NB4 (cell line): ENCODE measurements at regions not wholly inside any gene's neighbourhood (a gene's known extent, or its start where the extent isn't known, plus 50 kb on each side); places are given as distances from the start of the nearest gene placed in this dataset.

ENCODE experiments used
- DNase-seq: peaks from one replicate; pipeline ENCODE4 v3.0.0; 2010; ENCODE audit warnings: low read depth
- H3K4me3 ChIP-seq: one replicate; pipeline ENCODE4 v1.5.1; 2011; ENCODE audit warnings: mild to moderate bottlenecking, low read depth, low read length, moderate library complexity
- MYC ChIP-seq: IDR thresholded peaks from 2 replicates; pipeline ENCODE4 v1.6.1; 2011; ENCODE audit warnings: low read depth, low read length
- POLR2A ChIP-seq: IDR thresholded peaks from 2 replicates; pipeline ENCODE4 v1.6.1; 2011; ENCODE audit warnings: mild to moderate bottlenecking; ENCODE audit not compliant: insufficient read length; ENCODE audit errors: extremely low read depth
- TF ChIP-seq, protein P1 (sequence below): IDR thresholded peaks from 2 replicates; pipeline ENCODE4 v1.6.1; 2011; ENCODE audit warnings: low read depth, low read length
- TF ChIP-seq, protein P2 (sequence below): IDR thresholded peaks from one replicate; pipeline ENCODE4 v1.5.1; 2012; ENCODE audit warnings: low read depth, low read length

DNA sequence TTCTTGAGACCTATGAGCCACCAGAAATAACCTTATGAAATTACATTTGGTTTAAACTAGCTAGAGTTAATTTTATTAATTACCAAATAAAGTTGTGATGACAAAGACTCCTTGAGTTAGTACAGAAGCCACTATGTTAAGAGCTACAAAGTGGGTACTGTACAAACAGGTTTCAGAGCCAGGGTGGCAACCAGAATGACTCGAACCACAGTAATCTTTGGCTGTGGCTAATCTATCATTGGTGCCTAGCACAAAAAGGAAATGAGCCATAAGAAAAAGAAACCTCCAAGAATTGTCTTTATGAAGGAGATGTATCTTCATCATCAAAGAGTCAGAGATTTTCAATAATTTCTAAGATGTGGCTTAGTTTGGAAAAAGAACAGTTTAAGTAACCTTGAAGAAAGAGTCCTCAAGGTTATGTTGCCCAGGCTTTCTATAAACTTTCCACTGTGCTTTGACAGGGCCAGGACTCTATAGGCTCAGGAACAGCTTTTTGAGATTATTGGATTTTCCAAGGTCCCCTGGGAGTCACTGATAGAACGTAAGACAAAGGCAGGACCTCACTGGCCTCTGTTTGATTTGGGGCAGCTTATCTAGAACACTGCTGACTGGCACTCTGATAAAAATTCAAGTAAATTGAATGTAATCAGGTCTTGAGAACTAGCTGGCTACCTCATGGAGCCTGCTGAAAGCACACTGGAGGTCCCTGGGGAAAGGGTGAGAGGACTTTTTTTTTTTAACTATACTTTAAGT lies 777.7 kb downstream of the STIM2 start:
- no peak overlapping the region for H3K4me3 ChIP-seq
- TF ChIP-seq MYC = no peak
- TF ChIP-seq POLR2A = no peak
- TF ChIP-seq, protein P1, sequence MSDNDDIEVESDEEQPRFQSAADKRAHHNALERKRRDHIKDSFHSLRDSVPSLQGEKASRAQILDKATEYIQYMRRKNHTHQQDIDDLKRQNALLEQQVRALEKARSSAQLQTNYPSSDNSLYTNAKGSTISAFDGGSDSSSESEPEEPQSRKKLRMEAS = no peak
- TF ChIP-seq, protein P2, sequence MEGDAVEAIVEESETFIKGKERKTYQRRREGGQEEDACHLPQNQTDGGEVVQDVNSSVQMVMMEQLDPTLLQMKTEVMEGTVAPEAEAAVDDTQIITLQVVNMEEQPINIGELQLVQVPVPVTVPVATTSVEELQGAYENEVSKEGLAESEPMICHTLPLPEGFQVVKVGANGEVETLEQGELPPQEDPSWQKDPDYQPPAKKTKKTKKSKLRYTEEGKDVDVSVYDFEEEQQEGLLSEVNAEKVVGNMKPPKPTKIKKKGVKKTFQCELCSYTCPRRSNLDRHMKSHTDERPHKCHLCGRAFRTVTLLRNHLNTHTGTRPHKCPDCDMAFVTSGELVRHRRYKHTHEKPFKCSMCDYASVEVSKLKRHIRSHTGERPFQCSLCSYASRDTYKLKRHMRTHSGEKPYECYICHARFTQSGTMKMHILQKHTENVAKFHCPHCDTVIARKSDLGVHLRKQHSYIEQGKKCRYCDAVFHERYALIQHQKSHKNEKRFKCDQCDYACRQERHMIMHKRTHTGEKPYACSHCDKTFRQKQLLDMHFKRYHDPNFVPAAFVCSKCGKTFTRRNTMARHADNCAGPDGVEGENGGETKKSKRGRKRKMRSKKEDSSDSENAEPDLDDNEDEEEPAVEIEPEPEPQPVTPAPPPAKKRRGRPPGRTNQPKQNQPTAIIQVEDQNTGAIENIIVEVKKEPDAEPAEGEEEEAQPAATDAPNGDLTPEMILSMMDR = no peak
- DNase-seq = no peak

DNA sequence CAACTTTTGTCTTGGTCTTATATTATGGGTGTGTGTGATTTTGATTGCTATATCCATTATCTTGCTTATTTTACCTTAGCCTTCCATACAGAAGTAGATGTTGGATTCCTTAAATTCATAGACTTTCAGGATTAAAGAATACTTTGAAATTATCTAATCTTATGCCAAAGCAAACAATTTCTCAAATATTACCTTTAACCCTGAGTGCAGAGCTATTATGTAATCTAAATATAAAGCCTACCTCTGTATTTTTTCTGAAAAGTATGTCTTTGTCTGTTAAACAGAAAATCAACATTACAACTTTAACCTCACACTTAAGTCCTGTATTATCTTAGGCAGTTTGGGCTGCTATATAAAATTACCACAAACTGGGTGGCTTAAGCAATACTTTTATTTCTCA lies 782.5 kb downstream of the STIM2 start:
- TF ChIP-seq MYC (no peak), POLR2A (no peak)
- TF ChIP-seq, protein P1 = no peak
- TF ChIP-seq, protein P2 = no peak
- no peak overlapping the region for H3K4me3 ChIP-seq
- DNase-seq = no peak

DNA sequence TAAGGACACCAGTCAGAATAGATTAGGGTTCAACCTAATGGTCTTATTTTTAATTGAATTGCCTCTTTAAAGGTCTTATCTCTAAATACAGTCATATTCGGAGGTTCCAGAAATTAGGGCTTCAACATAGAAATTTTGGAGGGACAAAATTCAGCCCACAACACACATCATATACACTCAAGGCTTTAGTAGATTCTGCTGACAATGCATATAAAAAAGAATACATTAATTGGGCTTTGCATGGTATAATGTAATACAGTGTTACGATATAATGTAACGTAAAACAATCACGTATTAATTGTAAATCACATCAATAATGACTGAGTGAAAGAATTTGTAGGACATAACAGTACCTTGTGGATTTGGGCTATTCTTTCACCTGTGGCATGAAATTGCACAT lies 787.8 kb downstream of the STIM2 start:
- TF ChIP-seq, protein P1 = no peak
- TF ChIP-seq, protein P2 = no peak
- TF ChIP-seq POLR2A (no peak), MYC (no peak)
- H3K4me3 ChIP-seq = no peak overlapping the region
- DNase-seq = no peak

DNA sequence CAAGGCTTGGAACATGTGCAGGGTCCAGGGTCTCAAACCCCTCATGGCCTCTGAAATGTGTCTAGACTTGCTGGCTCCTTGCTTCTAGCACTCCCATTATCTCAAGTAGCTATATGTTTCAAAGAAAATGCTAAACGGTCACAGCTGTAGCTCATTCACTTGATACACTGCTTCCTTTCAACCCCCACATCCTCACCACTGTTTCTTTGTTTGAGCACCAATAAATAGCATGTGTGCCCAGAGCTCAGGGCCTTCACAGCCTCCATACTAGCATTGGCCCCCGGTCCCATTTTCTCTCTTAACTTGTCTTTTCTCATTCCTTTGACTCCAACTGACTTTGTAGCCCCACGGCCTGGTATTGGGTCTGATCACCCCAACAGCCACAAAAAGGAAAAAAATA lies 801.8 kb downstream of the STIM2 start:
- DNase-seq = no peak
- H3K4me3 ChIP-seq = no peak overlapping the region
- TF ChIP-seq, protein P2 = no peak
- TF ChIP-seq POLR2A (no peak), MYC (no peak)
- TF ChIP-seq, protein P1 = no peak

DNA sequence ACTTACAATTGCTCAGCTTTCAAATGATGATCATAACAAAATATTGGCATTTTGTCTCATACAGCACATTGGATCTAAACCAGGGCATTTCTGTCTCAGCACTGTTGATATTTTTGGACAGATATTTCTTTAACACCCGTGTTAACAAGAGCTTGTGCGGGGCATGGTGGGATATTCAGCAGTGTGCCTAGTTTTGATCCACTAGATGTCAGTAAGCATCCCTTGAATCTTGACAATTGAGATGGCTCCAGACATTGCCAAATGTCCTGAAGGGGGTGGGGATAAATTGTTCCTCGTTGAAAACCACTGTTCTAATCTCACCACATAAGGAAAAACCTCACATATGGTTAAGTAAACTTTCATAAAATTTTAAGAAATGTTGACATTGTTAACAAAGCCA lies 806.3 kb downstream of the STIM2 start:
- TF ChIP-seq, protein P1 = no peak
- TF ChIP-seq, protein P2 = peak; percentile 33
- no peak for TF ChIP-seq MYC
- peak; percentile 48 for DNase-seq
- H3K4me3 ChIP-seq = no peak overlapping the region
